ENCODE measurements at regions not wholly inside any gene's neighbourhood (a gene's known extent, or its start where the extent isn't known, plus 50 kb on each side); places are given as distances from the start of the nearest gene placed in this dataset.

DNA sequence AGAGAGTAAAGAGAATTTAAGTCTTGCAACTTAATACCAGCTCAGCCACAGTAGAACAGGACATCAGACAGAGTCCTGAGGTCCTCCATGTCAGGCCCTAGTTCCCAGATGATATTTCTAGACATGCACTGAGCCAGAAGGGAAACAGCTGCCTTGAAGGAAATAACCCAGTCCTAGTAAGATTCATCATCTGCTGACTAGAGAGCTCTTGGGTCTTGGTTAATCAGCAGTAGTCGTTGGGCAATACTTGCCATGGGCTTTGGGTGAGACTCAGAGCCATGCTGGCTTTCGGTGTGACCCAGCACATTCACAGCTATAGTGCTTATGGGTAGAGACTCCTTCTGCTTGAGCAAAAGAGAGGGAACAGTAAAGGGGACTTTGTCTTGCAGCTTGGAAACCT, 379.1 kb downstream of the AR start:
- TF ChIP-seq, protein P1, sequence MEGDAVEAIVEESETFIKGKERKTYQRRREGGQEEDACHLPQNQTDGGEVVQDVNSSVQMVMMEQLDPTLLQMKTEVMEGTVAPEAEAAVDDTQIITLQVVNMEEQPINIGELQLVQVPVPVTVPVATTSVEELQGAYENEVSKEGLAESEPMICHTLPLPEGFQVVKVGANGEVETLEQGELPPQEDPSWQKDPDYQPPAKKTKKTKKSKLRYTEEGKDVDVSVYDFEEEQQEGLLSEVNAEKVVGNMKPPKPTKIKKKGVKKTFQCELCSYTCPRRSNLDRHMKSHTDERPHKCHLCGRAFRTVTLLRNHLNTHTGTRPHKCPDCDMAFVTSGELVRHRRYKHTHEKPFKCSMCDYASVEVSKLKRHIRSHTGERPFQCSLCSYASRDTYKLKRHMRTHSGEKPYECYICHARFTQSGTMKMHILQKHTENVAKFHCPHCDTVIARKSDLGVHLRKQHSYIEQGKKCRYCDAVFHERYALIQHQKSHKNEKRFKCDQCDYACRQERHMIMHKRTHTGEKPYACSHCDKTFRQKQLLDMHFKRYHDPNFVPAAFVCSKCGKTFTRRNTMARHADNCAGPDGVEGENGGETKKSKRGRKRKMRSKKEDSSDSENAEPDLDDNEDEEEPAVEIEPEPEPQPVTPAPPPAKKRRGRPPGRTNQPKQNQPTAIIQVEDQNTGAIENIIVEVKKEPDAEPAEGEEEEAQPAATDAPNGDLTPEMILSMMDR (IDR thresholded peaks at IDR 0.05; ENCODE audit: low read depth, low read length): no peak
- TF ChIP-seq EZH2phosphoT487 (IDR thresholded peaks at IDR 0.05; ENCODE audit: low read depth): no peak
